ENCODE measurements at regions not wholly inside any gene's neighbourhood (a gene's known extent, or its start where the extent isn't known, plus 50 kb on each side); places are given as distances from the start of the nearest gene placed in this dataset.

- Mint-ChIP-seq H3K27me3 (ENCODE audit: unreplicated experiment) (no peaks in the 10 kb centered on the region), H3K9me3 (ENCODE audit: unreplicated experiment) (no peaks in the 10 kb centered on the region), H3K4me3 (ENCODE audit: unreplicated experiment) (no peak overlapping the region), H3K36me3 (ENCODE audit: unreplicated experiment) (no peaks in the 10 kb centered on the region), H3K4me1 (ENCODE audit: unreplicated experiment) (peaks cover 43% of the 10 kb centered on the region), H3K27ac (ENCODE audit: unreplicated experiment) (peak overlapping the region; percentile 35)
- TF ChIP-seq, protein P1, sequence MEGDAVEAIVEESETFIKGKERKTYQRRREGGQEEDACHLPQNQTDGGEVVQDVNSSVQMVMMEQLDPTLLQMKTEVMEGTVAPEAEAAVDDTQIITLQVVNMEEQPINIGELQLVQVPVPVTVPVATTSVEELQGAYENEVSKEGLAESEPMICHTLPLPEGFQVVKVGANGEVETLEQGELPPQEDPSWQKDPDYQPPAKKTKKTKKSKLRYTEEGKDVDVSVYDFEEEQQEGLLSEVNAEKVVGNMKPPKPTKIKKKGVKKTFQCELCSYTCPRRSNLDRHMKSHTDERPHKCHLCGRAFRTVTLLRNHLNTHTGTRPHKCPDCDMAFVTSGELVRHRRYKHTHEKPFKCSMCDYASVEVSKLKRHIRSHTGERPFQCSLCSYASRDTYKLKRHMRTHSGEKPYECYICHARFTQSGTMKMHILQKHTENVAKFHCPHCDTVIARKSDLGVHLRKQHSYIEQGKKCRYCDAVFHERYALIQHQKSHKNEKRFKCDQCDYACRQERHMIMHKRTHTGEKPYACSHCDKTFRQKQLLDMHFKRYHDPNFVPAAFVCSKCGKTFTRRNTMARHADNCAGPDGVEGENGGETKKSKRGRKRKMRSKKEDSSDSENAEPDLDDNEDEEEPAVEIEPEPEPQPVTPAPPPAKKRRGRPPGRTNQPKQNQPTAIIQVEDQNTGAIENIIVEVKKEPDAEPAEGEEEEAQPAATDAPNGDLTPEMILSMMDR (IDR thresholded peaks at IDR 0.05) = no peak
- no peak for DNase-seq (ENCODE audit: extremely low spot score, unreplicated experiment)
Measured at GRCh38 chr21:31530897-31531705, 128.4 kb upstream of the SOD1 start.

DNA sequence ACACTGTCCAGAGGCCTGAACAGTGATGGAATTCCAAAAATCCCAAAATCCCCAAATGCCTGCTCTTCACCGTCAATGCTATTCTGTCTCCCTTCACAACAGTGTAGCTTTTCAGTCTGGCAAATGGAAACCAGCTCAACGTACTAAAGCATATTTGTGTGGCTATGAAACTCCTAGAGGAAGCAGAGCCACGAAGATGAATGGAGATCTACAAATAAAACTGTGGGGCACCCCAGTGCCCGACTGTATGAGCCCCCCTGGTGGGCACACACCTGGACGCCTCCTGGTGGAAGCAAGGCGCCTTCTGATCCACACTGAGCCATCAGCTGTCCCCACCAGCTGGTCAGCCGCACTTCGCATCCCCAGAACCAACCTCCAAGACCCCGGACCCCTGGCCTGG lies 129.1 kb upstream of the SOD1 start:
- TF ChIP-seq, protein P1 (IDR thresholded peaks at IDR 0.05) = no peak
- Mint-ChIP-seq H3K36me3 (ENCODE audit: unreplicated experiment) (no peaks in the 10 kb centered on the region), H3K4me1 (ENCODE audit: unreplicated experiment) (peaks cover 49% of the 10 kb centered on the region), H3K27ac (ENCODE audit: unreplicated experiment) (peak overlapping the region; percentile 35), H3K27me3 (ENCODE audit: unreplicated experiment) (no peaks in the 10 kb centered on the region), H3K4me3 (ENCODE audit: unreplicated experiment) (no peak overlapping the region), H3K9me3 (ENCODE audit: unreplicated experiment) (no peaks in the 10 kb centered on the region)
- DNase-seq (ENCODE audit: extremely low spot score, unreplicated experiment) = no peak

DNA sequence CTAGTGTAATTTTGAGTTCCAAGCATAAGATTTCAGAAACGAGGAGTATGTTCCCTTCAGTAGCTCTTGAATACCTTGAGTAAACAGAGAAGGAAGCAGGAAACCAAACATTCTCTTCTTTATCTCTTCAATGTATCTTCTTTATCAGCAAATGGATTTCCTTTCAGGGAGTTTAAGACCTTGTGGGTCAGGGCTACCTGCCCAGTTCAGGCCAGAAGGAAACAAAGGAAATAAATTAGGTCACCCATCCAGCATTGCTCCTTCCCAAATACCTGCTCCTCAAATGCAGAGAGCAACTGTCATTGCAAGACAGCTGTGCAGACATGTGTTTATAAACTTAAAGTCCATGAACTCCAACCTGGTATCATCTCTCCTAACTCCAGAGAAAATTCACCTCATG lies 130.1 kb upstream of the SOD1 start:
- H3K27me3 Mint-ChIP-seq (ENCODE audit: unreplicated experiment) = no peaks in the 10 kb centered on the region
- peaks cover 56% of the 10 kb centered on the region for H3K4me1 Mint-ChIP-seq (ENCODE audit: unreplicated experiment)
- no peak overlapping the region for H3K4me3 Mint-ChIP-seq (ENCODE audit: unreplicated experiment)

DNA sequence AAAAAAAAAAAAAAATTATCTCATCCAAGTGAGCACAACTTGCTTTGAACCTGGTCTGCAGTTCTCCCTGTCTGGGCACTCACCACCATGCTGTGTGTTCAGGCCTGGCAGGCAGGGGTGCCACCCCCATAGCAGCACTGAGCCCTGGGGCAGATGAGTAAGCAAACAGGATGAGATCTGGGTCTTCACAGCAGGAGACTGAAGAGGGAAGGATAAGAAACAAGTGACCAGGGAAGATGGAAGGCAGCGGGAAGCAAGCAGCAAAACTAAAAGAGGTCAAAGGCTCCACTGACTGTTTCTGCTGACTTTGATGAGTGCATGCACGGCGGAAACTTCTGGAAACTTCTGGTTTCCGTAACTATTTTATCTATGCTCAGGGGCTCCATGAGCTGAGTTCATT lies 133.5 kb upstream of the SOD1 start:
- TF ChIP-seq, protein P1 (IDR thresholded peaks at IDR 0.05) = no peak
- no peaks in the 10 kb centered on the region for H3K36me3 Mint-ChIP-seq (ENCODE audit: unreplicated experiment)
- no peaks in the 10 kb centered on the region for H3K27me3 Mint-ChIP-seq (ENCODE audit: unreplicated experiment)
- no peak overlapping the region for H3K4me3 Mint-ChIP-seq (ENCODE audit: unreplicated experiment)
- peak overlapping the region; percentile 79 for H3K27ac Mint-ChIP-seq (ENCODE audit: unreplicated experiment)
- H3K9me3 Mint-ChIP-seq (ENCODE audit: unreplicated experiment) = no peaks in the 10 kb centered on the region
- H3K4me1 Mint-ChIP-seq (ENCODE audit: unreplicated experiment) = peaks cover 61% of the 10 kb centered on the region
- peak; percentile 89 for DNase-seq (ENCODE audit: extremely low spot score, unreplicated experiment)

More for the DNA sequence above, 130.1 kb upstream of the SOD1 start:
- TF ChIP-seq, protein P1 (IDR thresholded peaks at IDR 0.05) = no peak
- Mint-ChIP-seq H3K27ac (ENCODE audit: unreplicated experiment) (no peak overlapping the region), H3K9me3 (ENCODE audit: unreplicated experiment) (no peaks in the 10 kb centered on the region), H3K36me3 (ENCODE audit: unreplicated experiment) (no peaks in the 10 kb centered on the region)
- DNase-seq (ENCODE audit: extremely low spot score, unreplicated experiment) = no peak

- no peak for DNase-seq (ENCODE audit: extremely low spot score, unreplicated experiment)
- Mint-ChIP-seq H3K36me3 (ENCODE audit: unreplicated experiment) (no peaks in the 10 kb centered on the region), H3K9me3 (ENCODE audit: unreplicated experiment) (no peaks in the 10 kb centered on the region), H3K27me3 (ENCODE audit: unreplicated experiment) (no peaks in the 10 kb centered on the region), H3K4me1 (ENCODE audit: unreplicated experiment) (peaks cover 64% of the 10 kb centered on the region), H3K4me3 (ENCODE audit: unreplicated experiment) (no peak overlapping the region), H3K27ac (ENCODE audit: unreplicated experiment) (no peak overlapping the region)
- TF ChIP-seq, protein P1 (IDR thresholded peaks at IDR 0.05) = no peak
Measured at GRCh38 chr21:31524140-31524539, 135.4 kb upstream of the SOD1 start.

All from osteocyte (in vitro differentiated cells).